ENCODE measurements at regions not wholly inside any gene's neighbourhood (a gene's known extent, or its start where the extent isn't known, plus 50 kb on each side); places are given as distances from the start of the nearest gene placed in this dataset.

- no peak for TF ChIP-seq CTCF (IDR thresholded peaks at IDR 0.05)
- no peak for TF ChIP-seq SIN3A (IDR thresholded peaks at IDR 0.05; ENCODE audit: borderline replicate concordance, insufficient read depth, low read depth, low read length)
Measured at GRCh38 chr6:4403023-4403752, 267.8 kb upstream of the ECI2 start.

Data from Panc1 (cell line).